Fibroblast of mammary gland (primary cell): ENCODE measurements at regions not wholly inside any gene's neighbourhood (a gene's known extent, or its start where the extent isn't known, plus 50 kb on each side); places are given as distances from the start of the nearest gene placed in this dataset.
"Not testable (repeated sequence)": the region's sequence is repeated elsewhere in the genome, so short reads cannot be mapped to it uniquely, and the experiment has no call there.

ENCODE experiments used
- DNase-seq: peaks from one replicate; pipeline ENCODE4 v3.0.0-alpha.2; 2010; ENCODE audit warnings: low read depth
- H3K4me3 ChIP-seq: 2 replicates; pipeline ENCODE4 v1.5.1; 2011; ENCODE audit warnings: low read depth, mild to moderate bottlenecking, low read length, moderate library complexity; ENCODE audit not compliant: control insufficient read depth
- CTCF ChIP-seq: conservative IDR thresholded peaks from 2 replicates; pipeline ENCODE4 v1.5.1; 2011; ENCODE audit warnings: low read depth, low read length, inconsistent platforms; ENCODE audit not compliant: control insufficient read depth, insufficient read depth

GRCh38 chr5:91586232-91586631 is 203.1 kb upstream of the ARRDC3 start:
- no peak for TF ChIP-seq CTCF
- DNase-seq = no peak
- no peak overlapping the region for H3K4me3 ChIP-seq

- no peak overlapping the region for H3K4me3 ChIP-seq
- no peak for DNase-seq
- TF ChIP-seq CTCF = no peak
Measured at GRCh38 chr5:91584352-91584751, 201.2 kb upstream of the ARRDC3 start.

- not testable (repeated sequence) for DNase-seq, H3K4me3 ChIP-seq
Measured at GRCh38 chr5:91566012-91566411, 182.9 kb upstream of the ARRDC3 start.

GRCh38 chr5:91562922-91563321 is 179.8 kb upstream of the ARRDC3 start:
- no peak for TF ChIP-seq CTCF
- H3K4me3 ChIP-seq = no peak overlapping the region
- DNase-seq = no peak

GRCh38 chr5:91541696-91542095 is 158.6 kb upstream of the ARRDC3 start:
- peak; percentile 72 for DNase-seq
- H3K4me3 ChIP-seq = no peak overlapping the region
- no peak for TF ChIP-seq CTCF

- H3K4me3 ChIP-seq = no peak overlapping the region
- no peak for TF ChIP-seq CTCF
- DNase-seq = no peak
Measured at GRCh38 chr5:91538179-91538578, 155.1 kb upstream of the ARRDC3 start.

GRCh38 chr5:91535499-91535898 is 152.4 kb upstream of the ARRDC3 start:
- no peak for TF ChIP-seq CTCF
- no peak for DNase-seq
- no peak overlapping the region for H3K4me3 ChIP-seq
